ENCODE measurements at regions not wholly inside any gene's neighbourhood (a gene's known extent, or its start where the extent isn't known, plus 50 kb on each side); places are given as distances from the start of the nearest gene placed in this dataset.

DNA sequence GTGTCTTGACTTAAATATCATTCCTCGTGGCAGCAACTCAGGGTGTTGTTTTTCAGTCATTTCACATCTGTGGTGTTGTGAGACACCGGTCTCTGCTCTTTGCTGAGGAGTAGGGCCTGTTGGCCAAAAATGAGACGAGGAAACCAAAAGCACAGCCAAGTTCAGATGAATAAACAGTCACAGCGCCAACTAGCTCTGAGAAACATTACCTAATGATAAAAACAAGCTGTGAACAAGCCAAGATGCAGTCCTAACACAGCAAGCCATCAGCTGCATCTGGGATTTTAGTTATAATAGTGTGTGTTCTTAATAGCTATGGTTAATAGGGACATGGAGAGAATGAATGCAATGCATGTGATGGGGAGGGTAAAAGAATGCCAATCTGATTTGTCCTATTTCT is 843.4 kb upstream of the DPPA4 start:
- intact Hi-C loops (cut with micrococcal nuclease) = no loop called here
- no peak overlapping the region for H3K27ac Mint-ChIP-seq
- H3K27me3 ChIP-seq (ENCODE audit: control insufficient read depth, insufficient read depth, low read length) = no peaks in the 10 kb centered on the region
- no peak overlapping the region for H3K4me3 Mint-ChIP-seq
- no peaks in the 10 kb centered on the region for H3K27me3 Mint-ChIP-seq (ENCODE audit: low read depth in 2 of 2)
- WGBS (ENCODE audit: insufficient coverage) = 89% methylated on average over 4 of the region's 4 CpGs
- DNase-seq (no peak), ATAC-seq (no peak)
- no peaks in the 10 kb centered on the region for H3K36me3 Mint-ChIP-seq
- H3K9me3 ChIP-seq (ENCODE audit: control insufficient read depth, insufficient read depth, low read length) = no peaks in the 10 kb centered on the region
- TF ChIP-seq, protein P1, sequence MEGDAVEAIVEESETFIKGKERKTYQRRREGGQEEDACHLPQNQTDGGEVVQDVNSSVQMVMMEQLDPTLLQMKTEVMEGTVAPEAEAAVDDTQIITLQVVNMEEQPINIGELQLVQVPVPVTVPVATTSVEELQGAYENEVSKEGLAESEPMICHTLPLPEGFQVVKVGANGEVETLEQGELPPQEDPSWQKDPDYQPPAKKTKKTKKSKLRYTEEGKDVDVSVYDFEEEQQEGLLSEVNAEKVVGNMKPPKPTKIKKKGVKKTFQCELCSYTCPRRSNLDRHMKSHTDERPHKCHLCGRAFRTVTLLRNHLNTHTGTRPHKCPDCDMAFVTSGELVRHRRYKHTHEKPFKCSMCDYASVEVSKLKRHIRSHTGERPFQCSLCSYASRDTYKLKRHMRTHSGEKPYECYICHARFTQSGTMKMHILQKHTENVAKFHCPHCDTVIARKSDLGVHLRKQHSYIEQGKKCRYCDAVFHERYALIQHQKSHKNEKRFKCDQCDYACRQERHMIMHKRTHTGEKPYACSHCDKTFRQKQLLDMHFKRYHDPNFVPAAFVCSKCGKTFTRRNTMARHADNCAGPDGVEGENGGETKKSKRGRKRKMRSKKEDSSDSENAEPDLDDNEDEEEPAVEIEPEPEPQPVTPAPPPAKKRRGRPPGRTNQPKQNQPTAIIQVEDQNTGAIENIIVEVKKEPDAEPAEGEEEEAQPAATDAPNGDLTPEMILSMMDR (IDR thresholded peaks at IDR 0.05) = no peak
- no peaks in the 10 kb centered on the region for H3K36me3 ChIP-seq (ENCODE audit: control insufficient read depth, insufficient read depth, low read length)
- H3K4me1 ChIP-seq (ENCODE audit: control insufficient read depth, insufficient read depth, low read length) = no peaks in the 10 kb centered on the region
- no peak overlapping the region for H3K27ac ChIP-seq (ENCODE audit: low read length)
- no peak overlapping the region for H3K4me3 ChIP-seq (ENCODE audit: low read length)
- no peaks in the 10 kb centered on the region for H3K4me1 Mint-ChIP-seq
- H3K9me3 Mint-ChIP-seq = peaks cover 2% of the 10 kb centered on the region in 2 donors

DNA sequence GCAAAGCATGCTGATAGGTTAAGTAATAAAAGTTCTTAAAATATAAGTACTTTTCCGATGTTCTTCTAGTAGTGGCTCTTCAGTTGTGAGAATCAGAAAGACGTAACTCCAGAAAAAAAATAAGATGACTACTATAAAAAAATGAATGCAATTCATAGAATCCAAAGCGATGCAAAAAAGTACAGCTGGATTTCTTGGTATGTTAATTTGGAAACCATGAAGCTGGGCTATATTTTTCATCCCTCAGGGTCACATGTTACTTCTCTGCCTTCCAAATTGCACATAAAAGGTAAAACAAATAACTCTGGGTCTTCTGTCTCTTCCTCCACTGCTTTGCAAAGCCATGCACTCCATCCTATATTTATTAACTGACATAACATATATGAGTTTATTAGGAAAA is 843.9 kb upstream of the DPPA4 start:
- H3K4me1 ChIP-seq (ENCODE audit: control insufficient read depth, insufficient read depth, low read length) = no peaks in the 10 kb centered on the region
- no peaks in the 10 kb centered on the region for H3K27me3 Mint-ChIP-seq (ENCODE audit: low read depth in 2 of 2)
- H3K27ac ChIP-seq (ENCODE audit: low read length) = no peak overlapping the region
- no peaks in the 10 kb centered on the region for H3K27me3 ChIP-seq (ENCODE audit: control insufficient read depth, insufficient read depth, low read length)
- no peak overlapping the region for H3K4me3 Mint-ChIP-seq
- H3K36me3 ChIP-seq (ENCODE audit: control insufficient read depth, insufficient read depth, low read length) = no peaks in the 10 kb centered on the region
- H3K9me3 ChIP-seq (ENCODE audit: control insufficient read depth, insufficient read depth, low read length) = no peaks in the 10 kb centered on the region
- TF ChIP-seq, protein P1 (IDR thresholded peaks at IDR 0.05) = no peak
- H3K4me1 Mint-ChIP-seq = no peaks in the 10 kb centered on the region
- no peak for DNase-seq
- H3K9me3 Mint-ChIP-seq = peaks cover 2% of the 10 kb centered on the region in 2 donors
- H3K27ac Mint-ChIP-seq = no peak overlapping the region
- H3K4me3 ChIP-seq (ENCODE audit: low read length) = no peak overlapping the region
- ATAC-seq = no peak
- WGBS (ENCODE audit: insufficient coverage) = 100% methylated on average over 1 of the region's 3 CpGs
- H3K36me3 Mint-ChIP-seq = no peaks in the 10 kb centered on the region
- intact Hi-C loops (cut with micrococcal nuclease) = no loop called here

DNA sequence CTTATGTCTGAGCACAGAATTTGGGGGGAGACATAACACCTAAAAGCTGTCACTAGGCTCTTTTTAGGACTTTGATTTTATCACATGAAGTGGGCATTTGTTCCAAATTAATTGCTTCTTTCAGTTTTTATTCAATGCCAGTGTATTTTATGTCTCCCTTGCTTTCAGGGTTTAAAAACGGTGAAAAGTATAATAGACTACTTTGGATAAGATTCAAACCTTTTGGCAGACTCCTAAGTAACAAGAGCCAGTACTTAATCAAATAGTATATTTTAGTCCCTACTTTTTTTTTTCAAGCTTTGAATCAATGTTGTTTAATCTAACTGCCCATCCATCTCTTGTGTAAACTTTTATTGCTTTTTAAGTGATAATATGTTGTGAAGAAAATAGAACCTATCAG is 847.2 kb upstream of the DPPA4 start:
- Histone ChIP-seq H3K4me1 (ENCODE audit: control insufficient read depth, insufficient read depth, low read length) (no peaks in the 10 kb centered on the region), H3K27me3 (ENCODE audit: control insufficient read depth, insufficient read depth, low read length) (no peaks in the 10 kb centered on the region), H3K36me3 (ENCODE audit: control insufficient read depth, insufficient read depth, low read length) (no peaks in the 10 kb centered on the region), H3K4me3 (ENCODE audit: low read length) (no peak overlapping the region), H3K9me3 (ENCODE audit: control insufficient read depth, insufficient read depth, low read length) (no peaks in the 10 kb centered on the region), H3K27ac (ENCODE audit: low read length) (no peak overlapping the region)
- DNase-seq (no peak), ATAC-seq (no peak)
- Mint-ChIP-seq H3K9me3 (no peaks in the 10 kb centered on the region), H3K4me1 (no peaks in the 10 kb centered on the region), H3K36me3 (no peaks in the 10 kb centered on the region), H3K27ac (no peak overlapping the region), H3K4me3 (no peak overlapping the region), H3K27me3 (ENCODE audit: low read depth in 2 of 2) (no peaks in the 10 kb centered on the region)
- intact Hi-C loops (cut with micrococcal nuclease) = no loop called here
- TF ChIP-seq, protein P1 (IDR thresholded peaks at IDR 0.05) = no peak
- no CpG with 5 or more reads among the region's 1 CpG for WGBS (ENCODE audit: insufficient coverage)

DNA sequence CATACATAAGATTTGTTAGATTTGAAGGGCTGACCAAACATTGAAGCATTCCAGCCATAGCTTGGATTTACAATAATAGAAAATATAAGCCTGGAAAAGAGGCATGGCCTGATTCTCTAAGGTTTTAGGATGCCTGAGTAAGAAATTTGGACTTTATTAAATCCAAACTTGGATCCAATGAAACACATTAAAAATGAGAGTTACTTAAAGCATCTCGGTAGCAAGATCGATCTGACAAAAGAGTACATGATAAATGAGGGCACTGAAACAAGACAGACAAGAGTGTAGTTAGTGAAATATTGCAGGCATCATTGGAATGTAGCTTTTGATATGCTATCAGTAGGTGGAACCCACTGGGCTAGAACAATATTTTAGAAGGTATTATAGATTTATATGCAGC is 855.7 kb upstream of the DPPA4 start:
- H3K9me3 Mint-ChIP-seq = peaks cover 2 to 11% of the 10 kb centered on the region in 2 donors
- H3K4me1 ChIP-seq (ENCODE audit: control insufficient read depth, insufficient read depth, low read length) = no peaks in the 10 kb centered on the region
- H3K36me3 Mint-ChIP-seq = no peaks in the 10 kb centered on the region
- H3K27me3 Mint-ChIP-seq (ENCODE audit: low read depth in 2 of 2) = no peaks in the 10 kb centered on the region
- no peak overlapping the region for H3K27ac ChIP-seq (ENCODE audit: low read length)
- TF ChIP-seq, protein P1 (IDR thresholded peaks at IDR 0.05) = no peak
- no peaks in the 10 kb centered on the region for H3K4me1 Mint-ChIP-seq
- no peaks in the 10 kb centered on the region for H3K36me3 ChIP-seq (ENCODE audit: control insufficient read depth, insufficient read depth, low read length)
- no peak for DNase-seq
- no peaks in the 10 kb centered on the region for H3K9me3 ChIP-seq (ENCODE audit: control insufficient read depth, insufficient read depth, low read length)
- WGBS (ENCODE audit: insufficient coverage) = 98% methylated on average over 2 of the region's 2 CpGs
- no peak overlapping the region for H3K27ac Mint-ChIP-seq
- intact Hi-C loops (cut with micrococcal nuclease) = no loop called here
- no peak overlapping the region for H3K4me3 Mint-ChIP-seq
- ATAC-seq = no peak
- no peaks in the 10 kb centered on the region for H3K27me3 ChIP-seq (ENCODE audit: control insufficient read depth, insufficient read depth, low read length)
- no peak overlapping the region for H3K4me3 ChIP-seq (ENCODE audit: low read length)
